Suppressor macrophage treated with lipopolysaccharide for 4 hours (primary cell): ENCODE measurements at regions not wholly inside any gene's neighbourhood (a gene's known extent, or its start where the extent isn't known, plus 50 kb on each side); places are given as distances from the start of the nearest gene placed in this dataset.

Experiments
- DNase-seq: peaks from one replicate; pipeline ENCODE4 v3.0.0-alpha.2; 2020

DNA sequence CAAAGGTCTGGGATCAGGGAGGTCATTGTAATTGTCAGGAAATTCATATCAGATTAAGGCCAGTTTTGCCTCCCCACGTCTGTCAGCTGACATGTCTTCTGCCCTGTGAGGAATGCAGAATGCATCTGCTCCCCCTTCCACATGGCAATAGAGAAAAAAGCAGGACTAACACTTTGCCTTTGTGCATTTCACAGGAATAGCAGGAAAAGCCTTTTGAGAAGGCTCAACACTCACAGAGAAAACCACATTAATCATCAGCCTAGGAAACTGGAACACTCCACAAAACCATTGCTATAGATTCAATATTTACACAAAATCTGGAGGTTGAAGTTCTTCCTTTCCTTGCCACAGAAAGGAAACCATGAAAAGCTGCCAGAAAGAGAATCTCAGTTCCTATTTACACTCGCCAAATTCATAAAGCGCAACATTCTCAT is 165.2 kb upstream of the HES1 start:
- peak; percentile 71 for DNase-seq

DNA sequence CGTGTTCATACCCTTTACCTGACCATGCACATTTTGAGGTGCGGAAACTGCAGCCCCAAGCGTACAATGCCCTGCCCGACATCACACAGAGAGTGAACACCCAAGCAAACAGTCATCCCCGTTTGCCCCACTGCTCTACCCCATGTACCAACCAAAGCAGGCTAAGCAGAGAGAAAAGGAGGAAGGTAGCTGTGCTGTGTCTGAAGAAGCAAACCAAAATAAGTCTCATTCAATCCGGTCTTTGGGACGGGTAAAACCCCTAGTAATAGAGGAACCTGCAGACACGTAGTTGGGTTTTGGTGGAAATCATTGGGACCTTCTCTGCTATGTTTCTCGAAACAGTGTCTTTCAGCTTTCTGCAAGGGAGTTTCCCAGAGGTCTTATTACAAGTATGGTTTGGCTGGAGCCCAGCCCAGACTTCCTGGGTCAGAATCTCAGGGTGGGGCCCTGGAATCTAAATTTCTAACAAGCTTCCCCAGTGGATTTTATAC is 164.6 kb upstream of the HES1 start:
- peak; percentile 92 for DNase-seq

DNA sequence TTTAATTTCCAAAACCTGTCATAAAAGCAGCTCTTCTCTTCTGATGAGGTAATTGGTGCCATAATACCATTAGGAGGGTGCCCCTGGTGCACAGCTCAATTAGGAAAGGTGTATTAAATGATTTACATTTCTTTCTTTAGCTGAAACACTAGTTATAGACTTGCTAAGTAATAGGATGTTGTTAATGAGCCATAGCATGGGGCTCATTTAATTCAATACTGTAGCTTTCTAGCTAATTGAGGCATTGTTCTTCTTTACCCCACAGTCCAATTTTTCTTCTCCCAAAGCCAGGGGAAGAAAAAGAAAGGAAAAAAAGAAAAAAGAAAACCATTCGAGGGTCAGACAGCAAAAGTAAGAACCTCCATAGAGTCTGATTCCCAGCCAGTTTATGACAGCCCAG is 164.0 kb upstream of the HES1 start:
- DNase-seq: no peak

DNA sequence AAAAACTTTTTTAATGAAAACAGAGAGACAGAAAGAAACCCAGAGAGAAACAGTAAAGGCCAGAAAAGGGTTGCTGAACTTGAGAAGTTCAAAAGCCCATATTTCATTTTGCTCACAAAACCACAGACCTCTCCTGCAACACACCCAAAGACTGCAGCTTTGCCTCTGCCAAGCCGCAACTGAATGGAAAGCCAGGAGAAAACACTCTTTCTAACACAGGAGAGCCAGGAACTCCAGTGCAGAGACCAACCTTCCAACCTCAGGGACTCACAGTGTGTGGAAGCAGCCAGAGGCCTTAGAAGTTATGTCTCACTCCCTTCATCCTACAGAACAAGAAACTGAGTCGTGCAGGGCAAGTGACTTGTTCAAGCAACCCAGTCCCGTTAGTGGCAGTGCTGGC is 163.1 kb upstream of the HES1 start:
- no peak for DNase-seq

DNA sequence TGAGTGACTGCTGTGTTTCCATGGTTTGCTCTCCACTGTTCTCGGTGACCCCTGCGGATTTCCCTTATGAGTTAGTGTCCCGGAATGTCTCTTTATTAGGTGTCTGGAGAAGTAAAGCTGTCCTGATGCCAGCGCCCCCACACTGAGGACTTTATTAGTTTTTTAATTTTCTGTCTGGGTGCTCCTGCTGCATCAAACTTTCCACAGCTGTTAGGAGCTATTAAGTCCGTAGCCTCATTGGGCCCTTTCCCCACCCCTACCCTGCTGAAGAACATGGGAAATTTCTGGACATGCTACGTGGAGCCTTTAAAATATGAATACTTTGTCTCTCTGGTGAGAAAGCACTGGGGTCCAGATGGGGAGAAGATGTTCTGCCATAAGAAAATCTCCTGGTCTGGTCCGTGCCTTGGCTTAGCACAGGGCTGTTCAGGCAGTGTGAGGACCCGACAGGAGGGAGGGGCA is 161.7 kb upstream of the HES1 start:
- DNase-seq: no peak

DNA sequence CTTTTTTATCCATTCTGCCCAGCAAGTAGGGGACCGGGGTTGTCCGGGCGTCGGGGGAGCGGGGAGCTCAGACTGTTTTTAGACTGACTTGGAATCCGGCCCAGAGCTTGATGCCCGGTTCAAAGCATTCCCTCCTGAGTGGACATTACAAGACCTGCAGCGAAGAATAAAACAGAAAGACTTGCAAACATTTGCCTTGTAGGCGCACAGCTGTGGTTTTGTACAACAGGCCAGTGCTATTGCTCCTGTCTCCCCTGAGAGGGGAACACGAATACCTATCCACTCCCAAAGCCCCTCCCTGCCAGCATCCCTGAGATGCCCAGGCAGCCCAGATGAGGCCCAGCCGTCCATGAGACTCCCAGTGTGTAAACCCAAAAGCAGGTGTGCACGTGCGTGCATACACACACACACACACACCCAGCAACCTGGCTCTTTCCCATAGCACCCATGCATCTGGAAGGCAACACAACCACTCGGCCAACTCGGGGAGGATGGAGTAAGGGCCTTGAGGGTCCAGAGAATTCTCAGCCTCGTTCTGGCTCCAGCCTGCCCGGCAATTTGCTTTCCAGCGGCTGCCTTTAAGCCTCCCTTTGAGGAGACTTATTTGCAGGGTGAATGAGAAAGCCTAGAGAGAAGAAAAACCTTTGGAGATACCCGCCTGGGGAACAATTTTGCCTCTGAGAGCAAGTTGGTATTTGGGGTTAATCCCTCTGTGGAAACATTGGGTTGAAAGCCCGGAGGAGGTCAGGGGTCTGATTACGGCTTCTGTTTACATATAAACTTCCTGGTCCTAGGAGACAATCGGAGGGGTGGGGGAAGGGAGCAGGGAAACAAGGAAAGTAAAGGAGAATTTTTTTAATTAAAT is 161.0 kb upstream of the HES1 start:
- no peak for DNase-seq

DNA sequence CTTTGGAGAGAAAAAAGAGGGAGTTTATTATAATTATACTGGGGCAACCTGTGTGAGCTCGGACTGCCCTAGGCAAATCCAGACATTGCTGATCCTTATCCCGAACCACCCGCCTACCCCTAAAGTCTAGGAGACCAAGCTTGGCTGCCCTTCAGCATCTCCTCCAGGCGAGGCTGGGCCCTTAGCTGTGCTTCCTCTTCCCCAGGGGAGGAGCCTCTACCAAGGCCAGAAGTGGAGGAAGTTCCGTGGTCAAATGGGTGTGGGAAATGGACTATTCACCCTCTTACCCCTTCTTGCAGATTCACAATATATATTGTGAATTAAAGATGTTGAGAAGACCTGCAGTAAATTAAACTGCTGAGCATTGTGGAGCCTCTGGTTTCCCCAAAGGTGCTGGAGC is 158.3 kb upstream of the HES1 start:
- peak; percentile 71 for DNase-seq

DNA sequence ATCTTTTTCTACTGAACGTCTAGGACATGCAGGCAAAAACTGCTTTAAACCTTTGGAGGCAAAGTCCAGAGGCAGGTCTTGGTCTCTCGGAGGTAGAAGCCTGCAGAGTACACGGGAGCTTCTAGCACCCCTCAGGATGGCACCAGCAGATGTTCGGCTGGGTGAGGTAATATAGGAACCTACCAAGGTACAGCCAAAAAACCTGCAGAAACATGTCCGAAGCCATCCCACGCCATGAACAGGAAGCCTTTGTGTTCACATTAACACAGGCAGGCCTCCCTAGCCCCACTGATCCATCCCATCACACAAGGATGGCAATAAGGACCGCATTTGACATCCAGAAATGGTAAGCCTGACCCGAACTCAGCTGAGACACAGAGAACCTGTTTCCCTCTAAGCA is 157.9 kb upstream of the HES1 start:
- DNase-seq: no peak

DNA sequence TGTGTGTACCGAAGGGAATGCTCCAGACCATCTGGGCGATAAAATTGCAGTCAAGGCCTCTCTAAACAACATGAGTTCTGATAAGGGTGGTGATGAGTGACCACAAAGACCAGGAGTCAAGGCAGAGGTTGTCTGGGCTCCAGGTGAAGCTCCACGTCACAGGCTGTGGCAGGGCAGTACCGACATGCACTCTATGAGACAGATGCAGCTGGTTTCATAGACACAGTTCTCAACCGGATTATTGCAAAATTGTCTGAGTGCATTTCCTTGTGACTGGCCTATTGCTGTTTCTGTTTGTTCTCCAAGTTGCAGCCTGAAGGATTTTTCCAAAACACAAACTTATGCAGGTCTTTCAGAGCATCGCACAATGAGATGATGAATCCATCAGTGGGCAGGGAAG is 157.5 kb upstream of the HES1 start:
- DNase-seq: peak; percentile 75

DNA sequence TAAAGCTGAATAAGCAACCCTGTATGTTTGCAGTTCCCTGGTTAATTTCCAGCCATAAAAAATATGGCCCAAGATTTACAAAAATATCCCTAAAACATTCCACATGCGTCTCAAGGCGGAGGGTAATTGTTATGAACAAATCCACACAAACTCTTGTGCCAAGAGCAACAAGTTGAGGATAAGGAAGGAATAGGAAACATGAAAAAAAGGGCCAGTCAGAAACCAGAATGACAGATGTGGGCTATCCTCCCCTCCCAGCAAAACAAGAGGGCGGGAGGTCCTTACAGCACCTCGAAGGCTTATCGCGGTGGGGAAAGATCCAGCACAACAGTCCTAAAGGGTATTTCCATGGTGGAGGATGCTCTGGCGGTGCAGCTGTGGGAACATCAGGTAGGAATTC is 155.6 kb upstream of the HES1 start:
- DNase-seq: no peak

DNA sequence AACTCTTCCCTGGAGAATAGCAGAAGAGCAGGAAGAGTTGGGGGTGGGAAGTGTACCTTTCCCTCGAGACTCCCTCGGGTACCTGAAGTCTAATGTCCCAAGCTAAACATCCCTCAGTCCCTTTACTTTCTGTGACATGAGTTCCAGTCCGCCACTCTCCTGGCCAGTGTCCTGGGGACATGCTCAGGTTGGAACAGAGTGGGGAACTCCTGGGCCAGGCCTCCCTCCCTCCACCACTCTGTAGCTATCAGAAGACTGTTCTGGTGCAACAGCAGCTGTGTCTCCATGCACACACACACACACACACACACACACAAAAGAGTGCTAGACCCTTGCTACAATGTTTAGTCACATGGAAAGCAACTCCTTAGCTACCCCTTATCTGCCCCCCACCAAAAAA is 155.0 kb upstream of the HES1 start:
- DNase-seq: no peak

DNA sequence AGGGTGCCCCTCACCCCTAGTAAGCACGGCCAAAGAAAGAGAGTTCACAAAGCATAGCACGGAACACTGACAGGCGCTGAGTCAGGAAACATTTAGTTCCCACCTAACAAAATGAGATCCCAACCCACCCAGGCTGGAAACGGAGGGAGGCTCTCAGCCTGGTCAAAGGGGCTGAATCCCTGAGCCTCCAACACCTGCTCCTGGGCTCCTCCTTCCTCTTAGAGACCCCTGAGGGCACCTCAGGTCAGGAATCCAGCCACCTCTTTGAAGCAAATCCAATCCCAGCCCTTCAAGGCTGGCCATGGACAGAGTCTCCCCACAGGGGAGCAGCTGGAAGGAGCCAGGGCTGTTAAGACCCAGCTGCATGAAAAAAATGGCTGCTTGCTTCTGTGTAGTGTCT is 154.4 kb upstream of the HES1 start:
- no peak for DNase-seq

DNA sequence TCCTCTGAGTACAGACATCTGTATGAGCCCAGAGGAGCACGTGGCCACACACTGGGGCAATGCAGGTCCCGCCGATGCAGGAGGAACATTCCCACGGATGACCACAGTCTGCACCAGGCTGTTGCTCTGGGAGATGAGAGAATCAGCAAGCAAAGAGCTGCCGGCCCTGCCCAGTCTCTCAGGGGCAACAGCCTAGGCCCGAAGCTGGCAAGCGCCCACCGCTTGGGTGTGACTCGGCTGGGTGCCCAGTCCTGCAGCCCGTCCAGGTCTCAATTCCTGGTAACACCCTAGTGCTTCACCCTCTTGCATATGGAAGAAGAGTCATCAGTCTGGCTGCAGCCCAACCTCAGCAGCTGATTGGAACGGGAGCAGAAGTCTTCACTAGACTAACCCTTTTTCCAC is 153.7 kb upstream of the HES1 start:
- peak; percentile 20 for DNase-seq

DNA sequence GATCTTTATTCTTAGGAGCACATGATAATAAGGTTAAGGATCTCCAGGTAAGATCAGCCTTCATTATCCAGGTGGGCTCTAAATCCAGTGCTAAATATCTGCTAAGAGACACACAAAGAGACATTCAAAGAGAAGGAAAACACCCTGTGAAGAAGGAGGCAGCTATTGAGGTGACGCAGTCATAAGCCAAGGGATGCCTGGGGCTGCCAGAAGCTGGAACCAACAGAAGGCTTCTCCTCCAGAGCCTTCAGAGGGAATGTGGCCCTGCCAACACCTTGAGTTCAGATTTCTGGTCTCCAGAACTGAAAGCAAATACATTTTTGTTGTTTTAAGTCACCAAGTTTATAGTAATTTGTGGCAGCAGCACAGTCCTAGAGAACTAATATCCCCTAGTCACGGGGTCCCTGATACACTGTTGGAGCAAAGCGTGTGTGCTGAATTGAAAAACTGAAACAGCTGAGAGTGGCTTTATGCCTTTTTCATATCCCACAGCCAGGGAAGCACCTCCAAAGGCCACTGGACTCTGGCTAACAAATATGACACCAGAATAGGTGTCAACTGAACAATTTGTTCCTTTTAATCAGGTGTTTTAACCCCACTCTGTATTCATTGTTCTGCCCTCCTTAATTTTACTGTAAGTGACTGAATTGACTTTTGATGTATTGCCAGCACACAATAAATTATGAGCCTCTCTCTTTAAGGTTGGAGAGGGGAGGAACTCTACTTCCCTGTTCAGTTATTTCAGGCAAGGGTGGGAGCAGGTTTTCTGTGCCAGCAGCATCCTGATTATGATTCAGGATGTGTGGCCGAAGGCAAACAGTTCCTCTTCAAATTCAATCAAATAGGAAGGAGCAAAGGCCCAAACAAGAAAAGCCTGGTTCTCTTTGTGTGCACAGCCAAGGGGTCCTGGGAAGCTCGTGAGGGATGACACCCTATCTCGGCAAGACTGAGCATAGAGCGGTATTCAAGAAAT is 151.8 kb upstream of the HES1 start:
- DNase-seq: peak; percentile 38

DNA sequence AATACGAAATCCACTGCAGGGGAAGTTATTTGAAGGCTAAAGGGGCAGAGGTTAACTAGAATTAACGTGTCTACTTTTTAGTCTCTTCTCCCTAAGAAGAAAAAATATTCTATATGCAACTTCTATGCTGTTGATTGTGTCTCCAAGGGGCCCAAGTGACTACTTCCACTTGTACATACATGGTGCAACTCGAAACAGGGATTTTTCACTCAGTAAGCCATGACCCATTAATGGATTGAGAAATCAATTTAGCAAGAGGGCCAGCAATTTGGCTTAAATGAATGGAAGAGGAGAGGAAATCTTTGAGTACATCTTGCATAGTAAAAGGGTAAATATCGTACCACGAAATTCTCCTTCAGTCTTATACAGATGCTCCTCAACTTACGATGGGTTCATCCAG is 151.1 kb upstream of the HES1 start:
- DNase-seq: peak; percentile 76

DNA sequence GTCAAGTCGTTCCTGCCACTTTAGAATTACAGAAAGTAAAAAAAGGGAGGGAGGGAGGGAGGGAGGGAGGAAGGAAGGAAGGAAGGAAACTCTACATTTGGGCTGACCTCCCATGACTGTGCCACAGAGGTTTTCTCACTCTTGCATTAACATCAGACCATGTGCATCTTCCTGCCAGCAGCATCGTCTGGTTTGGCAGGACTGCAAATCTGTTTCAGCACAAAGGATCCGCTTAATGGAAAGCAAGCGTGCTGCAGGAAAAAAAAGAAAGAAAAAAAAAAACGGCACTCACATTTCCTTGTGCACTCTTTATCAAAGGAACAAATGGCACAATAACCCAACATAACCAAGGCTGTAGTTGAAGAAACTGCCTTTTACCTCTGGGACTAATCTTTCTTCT is 148.8 kb upstream of the HES1 start:
- no peak for DNase-seq

DNA sequence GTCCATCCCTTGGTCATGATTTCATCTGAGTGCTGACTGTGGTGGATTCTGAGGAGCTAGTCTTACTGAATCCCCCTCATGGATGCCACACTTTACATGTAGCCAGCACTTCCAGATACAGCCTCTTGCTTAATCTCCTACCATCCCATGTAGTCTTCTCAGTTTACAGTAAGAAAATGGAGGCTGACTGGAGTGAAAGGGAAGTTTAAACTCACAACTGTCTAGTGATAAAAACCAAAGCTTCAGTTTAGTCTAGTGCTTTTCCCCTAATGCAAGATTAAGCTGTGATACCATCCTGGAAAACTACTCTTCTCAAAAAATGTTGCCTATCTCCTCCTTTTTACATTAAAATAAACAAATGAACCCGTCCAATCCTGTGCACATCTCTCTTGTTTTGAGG is 146.8 kb upstream of the HES1 start:
- no peak for DNase-seq

DNA sequence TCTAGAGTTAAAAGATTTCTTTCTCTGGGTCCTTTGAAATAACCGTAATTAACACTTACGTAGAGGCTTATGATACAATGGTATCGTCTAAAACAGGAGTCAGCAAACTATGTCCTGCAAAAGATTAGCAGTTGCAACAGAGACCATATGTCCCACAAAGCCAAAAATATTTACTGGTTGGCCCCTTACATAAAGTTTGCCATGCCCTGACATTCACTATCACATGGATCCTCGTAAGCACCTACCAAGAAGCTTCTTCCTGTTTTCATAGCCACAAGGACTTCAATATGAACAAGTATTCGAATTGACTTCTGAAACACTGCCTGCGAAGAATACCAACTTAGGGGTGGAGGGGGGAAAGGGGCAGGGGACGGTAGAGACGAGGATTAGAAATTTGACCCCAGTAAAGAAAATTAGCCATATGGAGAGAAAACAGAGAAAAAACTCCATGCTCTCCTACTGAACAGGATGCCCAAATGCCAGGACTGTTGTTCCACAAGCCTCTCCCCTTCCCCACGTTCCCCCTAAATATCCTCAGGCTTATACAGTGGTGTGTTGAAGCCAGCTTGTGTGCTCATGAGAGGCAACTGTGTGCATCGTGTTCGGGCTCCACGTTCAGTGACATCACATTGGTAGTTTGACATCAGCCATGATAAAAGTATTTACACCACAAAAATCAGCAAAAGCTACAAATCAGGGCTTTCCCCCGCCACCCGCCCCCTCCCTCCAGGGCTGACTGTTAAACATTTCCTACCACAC is 144.1 kb upstream of the HES1 start:
- peak; percentile 71 for DNase-seq

DNA sequence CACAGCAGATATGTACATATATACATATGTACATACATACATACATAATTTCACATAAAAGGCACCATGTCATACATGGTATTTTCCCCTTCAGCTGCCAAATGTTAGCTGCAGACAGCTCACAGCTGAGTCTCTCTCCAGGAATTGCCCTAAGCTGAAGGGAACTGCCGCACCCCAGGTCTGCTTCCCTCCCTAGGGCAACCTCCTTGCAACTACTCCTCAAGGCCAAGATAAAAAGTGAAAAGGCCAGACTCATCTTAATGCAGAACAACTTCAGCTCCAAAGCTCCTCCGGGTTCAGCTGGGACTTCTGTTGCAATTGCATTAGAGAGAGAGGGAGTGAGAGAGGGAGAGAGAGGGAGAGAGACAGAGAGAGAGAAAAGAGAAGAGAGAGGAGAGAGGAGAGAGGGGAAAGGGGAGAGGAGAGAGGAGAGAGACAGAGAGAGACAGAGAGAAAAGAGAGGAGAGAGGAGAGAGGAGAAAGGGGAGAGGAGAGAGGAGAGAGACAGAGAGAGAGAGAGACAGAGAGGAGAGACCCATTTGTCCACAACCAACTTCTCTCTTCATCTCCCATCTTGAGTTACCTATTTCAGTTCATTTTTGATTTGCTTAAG is 143.4 kb upstream of the HES1 start:
- no peak for DNase-seq

DNA sequence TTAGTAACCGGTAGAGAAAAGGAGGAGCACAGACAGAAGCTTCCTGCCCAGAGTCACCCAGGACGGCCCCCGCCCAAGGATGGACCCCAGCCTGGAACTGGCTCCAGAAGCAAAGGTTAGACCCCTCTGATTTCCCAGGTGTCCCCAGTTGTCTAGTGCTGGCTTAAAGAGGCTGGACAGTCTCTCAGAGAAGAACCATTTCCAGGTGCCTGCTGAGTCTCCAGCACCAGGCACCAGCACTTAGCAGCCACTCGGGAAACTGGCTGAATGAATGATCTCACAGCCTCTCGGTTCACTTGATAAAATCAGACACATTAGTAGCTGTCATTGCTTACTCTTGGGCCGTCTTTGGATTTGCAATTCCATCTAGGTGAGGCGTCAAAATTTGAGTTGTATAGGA is 139.7 kb upstream of the HES1 start:
- no peak for DNase-seq

DNA sequence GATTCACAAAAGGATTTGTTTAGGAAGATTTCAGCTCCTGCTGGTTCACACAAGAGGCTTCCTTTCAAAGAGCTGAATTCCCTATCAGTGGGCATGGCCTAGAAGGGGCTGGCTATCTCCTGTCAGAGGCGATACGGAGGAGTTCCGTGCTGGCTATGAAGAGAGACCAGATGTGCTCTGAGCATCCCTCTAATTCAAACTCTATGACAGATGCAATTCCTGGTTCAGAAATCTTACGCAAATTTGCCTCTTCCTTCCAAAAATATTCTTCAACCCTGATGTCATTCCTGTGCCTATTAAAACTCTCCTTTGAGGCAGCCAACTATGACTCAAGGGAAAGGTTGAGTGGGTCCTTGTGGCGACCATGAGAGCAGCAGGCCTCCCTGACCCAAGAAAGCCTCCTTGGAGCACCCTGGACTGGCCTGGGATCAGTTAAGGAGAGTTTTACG is 139.3 kb upstream of the HES1 start:
- peak; percentile 19 for DNase-seq
